ENCODE measurements at regions not wholly inside any gene's neighbourhood (a gene's known extent, or its start where the extent isn't known, plus 50 kb on each side); places are given as distances from the start of the nearest gene placed in this dataset.
A peak's percentile ranks its signal among the peaks of the same experiment; 100 is the strongest.

DNA sequence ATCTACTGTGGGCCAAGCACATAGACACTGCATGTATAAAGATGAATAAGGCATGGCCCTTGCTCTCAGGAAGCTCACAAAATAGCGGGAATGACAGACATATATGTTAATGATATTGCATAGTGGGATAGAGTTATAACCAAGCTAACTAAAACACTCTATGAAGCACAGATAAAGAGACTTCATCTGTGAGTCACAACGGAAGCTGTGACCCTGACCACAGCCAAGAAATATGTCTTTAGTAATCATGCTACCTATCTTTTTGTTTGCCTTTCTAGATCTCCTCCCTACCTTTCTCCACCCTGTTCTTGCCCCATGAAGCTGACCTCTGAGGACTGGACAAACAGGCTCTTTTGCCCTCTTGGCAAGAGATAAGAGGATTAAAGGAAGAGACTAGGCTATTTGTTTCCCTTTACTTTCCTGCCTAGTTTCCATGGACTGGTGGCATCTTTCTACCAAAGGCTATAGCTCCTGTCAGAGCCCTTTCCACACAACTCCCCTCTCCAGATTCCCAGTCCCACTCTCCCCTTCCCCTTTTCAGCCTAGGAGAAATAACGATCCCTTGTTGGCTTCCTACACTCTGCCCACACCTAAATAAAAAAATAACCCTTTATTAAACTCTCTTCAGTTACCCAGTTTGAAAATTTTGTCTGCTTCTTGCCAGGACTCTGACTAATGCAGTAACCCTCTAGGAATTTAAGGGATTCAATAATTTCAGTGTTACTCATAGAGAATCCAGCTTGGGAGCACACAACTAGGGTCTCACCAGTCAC is 504.9 kb upstream of the MARCKS start:
- Histone ChIP-seq H3K4me1 (peaks cover 54% of the 10 kb centered on the region), H3K27ac (peak overlapping the region; percentile 90), H3K4me2 (peak overlapping the region; percentile 67), H3K4me3 (0 out of 3 replicates have a peak overlapping the region, but pooled peaks have one; percentile 7), H3K9me3 (no peaks in the 10 kb centered on the region)
- DNase-seq (ENCODE audit: low read depth in 1 of 2, low spot score in 1 of 2): peak; percentile 33 to 92
- 0% methylated on average over 3 of the region's 3 CpGs for WGBS (ENCODE audit: missing lambda C conversion rate)
- no peak for FAIRE-seq
- ChIA-PET POLR2A (interaction anchor here (0.8 to 2.1 kb wide), 5 partner anchors 19 to 506 kb away, joined by 3 to 9 read pairs (median 5); no protein-coding TSS in a partner anchor), CTCF (interaction anchor here (0.9 to 1.6 kb wide), 4 partner anchors 61 to 507 kb away, joined by 3 to 5 read pairs (median 4); no protein-coding TSS in a partner anchor)
- ATAC-seq: peak; percentile 91 to 96
- TF ChIP-seq RAD21 (conservative IDR thresholded peaks at IDR 0.05 in 1 of 2, IDR thresholded peaks at IDR 0.05 in 1 of 2): peak in 1 of 2 experiments; percentile 52; a peak in 3 of 5 replicates
- no peak for TF ChIP-seq MAZ (IDR thresholded peaks at IDR 0.05; ENCODE audit: borderline replicate concordance, low read depth, low read length)
- no peak for TF ChIP-seq RCOR1 (IDR thresholded peaks at IDR 0.05; ENCODE audit: low read depth, low read length)
- peak; percentile 74 for TF ChIP-seq FOSL2 (IDR thresholded peaks at IDR 0.05)
- TF ChIP-seq FOSL2 (CRISPR knock-in tag; IDR thresholded peaks at IDR 0.05): peak; percentile 69
- TF ChIP-seq NPAS2 (CRISPR knock-in tag; IDR thresholded peaks at IDR 0.05; ENCODE audit: borderline replicate concordance): no peak
- TF ChIP-seq, protein P1, sequence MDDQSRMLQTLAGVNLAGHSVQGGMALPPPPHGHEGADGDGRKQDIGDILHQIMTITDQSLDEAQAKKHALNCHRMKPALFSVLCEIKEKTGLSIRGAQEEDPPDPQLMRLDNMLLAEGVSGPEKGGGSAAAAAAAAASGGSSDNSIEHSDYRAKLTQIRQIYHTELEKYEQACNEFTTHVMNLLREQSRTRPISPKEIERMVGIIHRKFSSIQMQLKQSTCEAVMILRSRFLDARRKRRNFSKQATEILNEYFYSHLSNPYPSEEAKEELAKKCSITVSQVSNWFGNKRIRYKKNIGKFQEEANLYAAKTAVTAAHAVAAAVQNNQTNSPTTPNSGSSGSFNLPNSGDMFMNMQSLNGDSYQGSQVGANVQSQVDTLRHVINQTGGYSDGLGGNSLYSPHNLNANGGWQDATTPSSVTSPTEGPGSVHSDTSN (IDR thresholded peaks at IDR 0.05): no peak
- TF ChIP-seq JUN (IDR thresholded peaks at IDR 0.05): peak; percentile 72 to 88
- TF ChIP-seq CEBPB (IDR thresholded peaks at IDR 0.05): peak; percentile 67 to 85
- no peak for TF ChIP-seq HOXB5 (CRISPR knock-in tag; IDR thresholded peaks at IDR 0.05)
- TF ChIP-seq, protein P2, sequence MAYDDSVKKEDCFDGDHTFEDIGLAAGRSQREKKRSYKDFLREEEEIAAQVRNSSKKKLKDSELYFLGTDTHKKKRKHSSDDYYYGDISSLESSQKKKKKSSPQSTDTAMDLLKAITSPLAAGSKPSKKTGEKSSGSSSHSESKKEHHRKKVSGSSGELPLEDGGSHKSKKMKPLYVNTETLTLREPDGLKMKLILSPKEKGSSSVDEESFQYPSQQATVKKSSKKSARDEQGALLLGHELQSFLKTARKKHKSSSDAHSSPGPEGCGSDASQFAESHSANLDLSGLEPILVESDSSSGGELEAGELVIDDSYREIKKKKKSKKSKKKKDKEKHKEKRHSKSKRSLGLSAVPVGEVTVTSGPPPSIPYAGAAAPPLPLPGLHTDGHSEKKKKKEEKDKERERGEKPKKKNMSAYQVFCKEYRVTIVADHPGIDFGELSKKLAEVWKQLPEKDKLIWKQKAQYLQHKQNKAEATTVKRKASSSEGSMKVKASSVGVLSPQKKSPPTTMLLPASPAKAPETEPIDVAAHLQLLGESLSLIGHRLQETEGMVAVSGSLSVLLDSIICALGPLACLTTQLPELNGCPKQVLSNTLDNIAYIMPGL (CRISPR knock-in tag; IDR thresholded peaks at IDR 0.05; ENCODE audit: borderline replicate concordance): no peak
- TF ChIP-seq CHD4 (IDR thresholded peaks at IDR 0.05; ENCODE audit: borderline replicate concordance): no peak
- TF ChIP-seq FOXS1 (CRISPR knock-in tag; IDR thresholded peaks at IDR 0.05): no peak
- no peak for TF ChIP-seq ZFP36 (IDR thresholded peaks at IDR 0.05; ENCODE audit: borderline replicate concordance, partially characterized antibody)
- TF ChIP-seq, protein P3, sequence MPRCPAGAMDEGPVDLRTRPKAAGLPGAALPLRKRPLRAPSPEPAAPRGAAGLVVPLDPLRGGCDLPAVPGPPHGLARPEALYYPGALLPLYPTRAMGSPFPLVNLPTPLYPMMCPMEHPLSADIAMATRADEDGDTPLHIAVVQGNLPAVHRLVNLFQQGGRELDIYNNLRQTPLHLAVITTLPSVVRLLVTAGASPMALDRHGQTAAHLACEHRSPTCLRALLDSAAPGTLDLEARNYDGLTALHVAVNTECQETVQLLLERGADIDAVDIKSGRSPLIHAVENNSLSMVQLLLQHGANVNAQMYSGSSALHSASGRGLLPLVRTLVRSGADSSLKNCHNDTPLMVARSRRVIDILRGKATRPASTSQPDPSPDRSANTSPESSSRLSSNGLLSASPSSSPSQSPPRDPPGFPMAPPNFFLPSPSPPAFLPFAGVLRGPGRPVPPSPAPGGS (IDR thresholded peaks at IDR 0.05): peak; percentile 88
- TF ChIP-seq MAFK (IDR thresholded peaks at IDR 0.05; ENCODE audit: partially characterized antibody): no peak
- no peak for TF ChIP-seq TFCP2L1 (CRISPR knock-in tag; IDR thresholded peaks at IDR 0.05)
- no peak for TF ChIP-seq HOXA7 (CRISPR knock-in tag; IDR thresholded peaks at IDR 0.05)
- no peak for TF ChIP-seq SREBF2 (IDR thresholded peaks at IDR 0.05)
- TF ChIP-seq, protein P4, sequence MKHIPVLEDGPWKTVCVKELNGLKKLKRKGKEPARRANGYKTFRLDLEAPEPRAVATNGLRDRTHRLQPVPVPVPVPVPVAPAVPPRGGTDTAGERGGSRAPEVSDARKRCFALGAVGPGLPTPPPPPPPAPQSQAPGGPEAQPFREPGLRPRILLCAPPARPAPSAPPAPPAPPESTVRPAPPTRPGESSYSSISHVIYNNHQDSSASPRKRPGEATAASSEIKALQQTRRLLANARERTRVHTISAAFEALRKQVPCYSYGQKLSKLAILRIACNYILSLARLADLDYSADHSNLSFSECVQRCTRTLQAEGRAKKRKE (CRISPR knock-in tag; IDR thresholded peaks at IDR 0.05; ENCODE audit: low read depth): no peak
- peak; percentile 92 for TF ChIP-seq JUNB (IDR thresholded peaks at IDR 0.05)
- no peak for TF ChIP-seq KDM1A (IDR thresholded peaks at IDR 0.05; ENCODE audit: low read depth)
- no peak for TF ChIP-seq HOXB13 (CRISPR knock-in tag; IDR thresholded peaks at IDR 0.05; ENCODE audit: low read depth)
- TF ChIP-seq EP300 (IDR thresholded peaks at IDR 0.05): peak; percentile 76 to 80; a peak in 3 of 5 replicates
- TF ChIP-seq, protein P5, sequence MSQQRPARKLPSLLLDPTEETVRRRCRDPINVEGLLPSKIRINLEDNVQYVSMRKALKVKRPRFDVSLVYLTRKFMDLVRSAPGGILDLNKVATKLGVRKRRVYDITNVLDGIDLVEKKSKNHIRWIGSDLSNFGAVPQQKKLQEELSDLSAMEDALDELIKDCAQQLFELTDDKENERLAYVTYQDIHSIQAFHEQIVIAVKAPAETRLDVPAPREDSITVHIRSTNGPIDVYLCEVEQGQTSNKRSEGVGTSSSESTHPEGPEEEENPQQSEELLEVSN (IDR thresholded peaks at IDR 0.05; ENCODE audit: borderline replicate concordance, low read depth): peak; percentile 35; the same call in 1 of the 2 replicates
- no peak for TF ChIP-seq POLR2A (IDR thresholded peaks at IDR 0.05; ENCODE audit: low read length)
- TF ChIP-seq ZC3H11A (IDR thresholded peaks at IDR 0.05): no peak
- TF ChIP-seq HEYL (CRISPR knock-in tag; IDR thresholded peaks at IDR 0.05): no peak
- TF ChIP-seq, protein P6, sequence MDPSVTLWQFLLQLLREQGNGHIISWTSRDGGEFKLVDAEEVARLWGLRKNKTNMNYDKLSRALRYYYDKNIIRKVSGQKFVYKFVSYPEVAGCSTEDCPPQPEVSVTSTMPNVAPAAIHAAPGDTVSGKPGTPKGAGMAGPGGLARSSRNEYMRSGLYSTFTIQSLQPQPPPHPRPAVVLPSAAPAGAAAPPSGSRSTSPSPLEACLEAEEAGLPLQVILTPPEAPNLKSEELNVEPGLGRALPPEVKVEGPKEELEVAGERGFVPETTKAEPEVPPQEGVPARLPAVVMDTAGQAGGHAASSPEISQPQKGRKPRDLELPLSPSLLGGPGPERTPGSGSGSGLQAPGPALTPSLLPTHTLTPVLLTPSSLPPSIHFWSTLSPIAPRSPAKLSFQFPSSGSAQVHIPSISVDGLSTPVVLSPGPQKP (IDR thresholded peaks at IDR 0.05; ENCODE audit: low read depth, low read length): no peak
- TF ChIP-seq FOSB (CRISPR knock-in tag; IDR thresholded peaks at IDR 0.05): no peak
- no peak for TF ChIP-seq NFE2L2 (conservative IDR thresholded peaks at IDR 0.05; ENCODE audit: low read length)
- no peak for TF ChIP-seq KDM5A (IDR thresholded peaks at IDR 0.05)
- TF ChIP-seq, protein P7, sequence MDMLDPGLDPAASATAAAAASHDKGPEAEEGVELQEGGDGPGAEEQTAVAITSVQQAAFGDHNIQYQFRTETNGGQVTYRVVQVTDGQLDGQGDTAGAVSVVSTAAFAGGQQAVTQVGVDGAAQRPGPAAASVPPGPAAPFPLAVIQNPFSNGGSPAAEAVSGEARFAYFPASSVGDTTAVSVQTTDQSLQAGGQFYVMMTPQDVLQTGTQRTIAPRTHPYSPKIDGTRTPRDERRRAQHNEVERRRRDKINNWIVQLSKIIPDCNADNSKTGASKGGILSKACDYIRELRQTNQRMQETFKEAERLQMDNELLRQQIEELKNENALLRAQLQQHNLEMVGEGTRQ (IDR thresholded peaks at IDR 0.05): no peak
- TF ChIP-seq RARB (CRISPR knock-in tag; IDR thresholded peaks at IDR 0.05): no peak
- peak; percentile 28; the same call in 1 of the 3 replicates for TF ChIP-seq SMC3 (IDR thresholded peaks at IDR 0.05)

Data from A549 (cell line).